SH-SY5Y (cell line): ENCODE measurements at regions not wholly inside any gene's neighbourhood (a gene's known extent, or its start where the extent isn't known, plus 50 kb on each side); places are given as distances from the start of the nearest gene placed in this dataset.

Experiments used
- GATA2 ChIP-seq: IDR thresholded peaks from 2 replicates; pipeline ENCODE4 v1.6.1; 2011; ENCODE audit warnings: mild to moderate bottlenecking, low read depth, low read length
- GATA3 ChIP-seq: IDR thresholded peaks from 2 replicates; pipeline ENCODE4 v1.6.1; 2011; ENCODE audit warnings: low read depth, mild to moderate bottlenecking, low read length, moderate library complexity

DNA sequence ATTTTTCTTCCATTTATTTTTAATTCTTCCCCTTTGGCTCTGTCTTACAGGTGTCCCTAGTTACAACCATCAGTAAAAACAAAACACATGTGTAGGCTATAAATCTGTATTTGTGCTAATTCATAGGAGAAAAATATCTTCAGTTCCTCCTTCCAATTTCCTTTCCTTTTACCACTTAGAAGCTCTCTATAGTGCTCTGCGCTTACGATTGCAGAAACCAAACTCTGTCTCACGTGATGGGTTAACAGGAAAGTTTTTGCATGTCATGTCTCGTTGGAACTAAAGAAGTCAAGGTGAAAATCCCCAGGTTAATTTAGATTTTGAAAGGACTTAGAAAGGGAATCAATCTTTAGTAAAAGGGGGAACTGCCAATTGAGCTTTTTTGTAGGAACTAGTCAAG, 1390.5 kb upstream of the ZEB2 start:
- TF ChIP-seq GATA3 (no peak), GATA2 (no peak)
